ENCODE measurements at regions not wholly inside any gene's neighbourhood (a gene's known extent, or its start where the extent isn't known, plus 50 kb on each side); places are given as distances from the start of the nearest gene placed in this dataset.

DNA sequence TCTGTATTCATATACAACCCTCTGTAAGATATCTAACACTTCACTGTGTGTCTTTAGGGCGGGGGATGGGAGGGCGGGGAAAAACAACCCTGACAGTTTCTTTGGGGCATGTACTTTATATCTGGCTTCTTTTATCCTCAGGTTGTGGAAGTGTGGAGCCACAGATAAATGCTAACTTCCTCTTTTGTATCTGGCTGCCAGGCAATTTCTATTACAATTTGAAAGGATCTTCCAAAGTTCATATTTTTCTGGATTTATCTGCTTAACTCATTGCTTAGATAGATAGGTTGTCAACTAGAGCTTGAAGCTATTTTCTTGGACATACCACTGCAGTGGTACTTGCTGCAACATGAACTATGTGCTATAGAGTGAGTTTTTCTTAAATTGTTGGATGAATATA is 393.0 kb downstream of the LMO7 start:
- DNase-seq: no peak

DNA sequence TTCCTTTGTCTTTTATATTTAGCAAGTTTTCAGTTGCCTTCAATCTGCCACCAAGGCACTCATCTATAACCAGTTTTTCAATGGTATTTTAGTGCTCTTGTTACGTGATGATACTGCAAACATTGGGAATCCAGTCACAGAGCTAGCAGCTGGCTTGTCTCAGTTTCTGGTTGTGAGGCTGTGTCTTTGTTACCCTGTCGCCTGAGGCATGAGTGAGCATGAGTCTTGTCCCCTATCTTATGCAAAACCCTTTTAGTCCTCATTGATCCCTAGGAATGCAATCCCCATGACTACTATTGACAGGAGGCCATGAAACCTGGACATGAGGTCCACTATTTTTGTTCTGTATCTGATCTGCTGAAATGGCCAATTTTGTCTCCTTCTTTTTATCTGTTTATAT is 391.0 kb downstream of the LMO7 start:
- no peak for DNase-seq

DNA sequence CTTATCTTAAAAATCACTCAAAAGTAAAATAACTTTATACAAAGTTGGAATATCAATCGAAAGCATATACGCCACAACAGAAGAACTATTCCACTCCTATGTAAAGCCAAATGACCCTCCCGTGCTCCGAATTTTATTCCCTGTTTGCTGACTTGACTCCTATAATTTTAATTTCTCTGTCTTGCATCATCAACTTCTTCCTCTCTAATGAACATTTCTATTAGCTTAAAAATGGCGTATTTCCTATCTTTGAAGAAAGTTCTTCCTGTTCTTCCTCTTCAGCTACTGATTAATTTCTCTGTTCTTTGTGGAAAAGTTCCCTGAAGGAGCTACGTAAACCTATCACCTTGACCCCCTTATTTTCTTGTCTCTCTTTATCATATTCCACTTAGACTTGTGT is 389.3 kb downstream of the LMO7 start:
- no peak for DNase-seq

DNA sequence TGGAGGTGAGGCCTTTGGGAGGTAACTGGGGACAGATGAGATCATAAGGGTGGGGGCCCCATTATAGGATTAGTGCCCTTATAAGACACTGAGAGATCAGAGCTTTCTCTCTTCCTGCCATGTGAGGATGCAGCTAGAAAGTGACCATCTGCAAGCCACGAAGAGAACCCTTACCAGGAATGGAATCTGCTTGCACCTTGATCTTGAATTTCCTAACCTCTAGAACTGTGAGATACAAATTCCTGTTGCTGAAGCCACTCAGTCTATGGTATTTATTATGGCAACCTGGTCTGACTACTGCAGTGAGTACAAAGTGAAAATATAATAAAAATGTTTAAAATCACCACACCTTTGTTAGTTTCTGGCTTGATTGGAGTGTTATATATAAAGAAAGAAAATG is 388.0 kb downstream of the LMO7 start:
- no peak for DNase-seq

DNA sequence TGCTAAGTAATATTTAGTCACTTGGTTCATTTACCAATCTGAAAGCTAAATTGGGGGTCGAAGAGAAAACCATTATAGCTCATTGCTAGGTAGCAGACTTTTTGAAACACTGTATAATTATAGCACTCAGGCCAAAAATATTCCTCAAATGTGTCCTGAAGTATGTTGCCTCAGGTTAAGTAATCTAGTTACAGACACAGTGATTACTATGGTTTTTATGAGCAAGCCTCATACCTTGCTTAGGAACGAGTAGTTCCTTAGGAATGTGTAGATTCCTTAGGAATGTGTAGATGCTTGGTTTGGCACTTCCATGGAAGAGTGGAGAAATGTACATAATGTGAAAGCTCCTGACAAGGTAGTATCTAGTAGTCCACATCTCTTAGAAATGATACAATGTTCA is 387.5 kb downstream of the LMO7 start:
- no peak for DNase-seq

DNA sequence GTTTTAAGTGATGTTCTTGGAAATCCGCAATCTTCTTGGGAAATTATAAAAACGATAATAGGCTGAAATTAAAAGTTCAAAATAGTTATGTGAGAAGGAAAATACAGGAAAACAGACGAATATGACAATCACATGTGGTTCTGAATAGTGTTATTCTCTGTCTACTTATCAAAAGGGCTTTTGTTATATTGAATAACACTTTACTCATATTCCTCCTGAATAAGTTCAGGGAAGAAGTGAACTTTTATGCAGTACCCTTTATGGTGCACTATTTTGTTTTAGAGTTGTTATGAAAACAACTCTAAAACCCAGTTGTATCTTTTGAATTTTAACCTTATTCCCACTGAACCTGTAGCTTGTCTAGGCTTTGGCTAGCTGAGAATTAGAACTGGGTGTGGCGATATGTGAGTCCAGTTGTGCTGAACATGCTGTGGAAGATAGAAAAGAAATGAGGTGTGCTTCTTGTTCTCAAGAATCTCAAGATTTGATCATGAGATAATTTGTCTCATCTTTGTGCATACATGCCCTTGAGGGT is 384.4 kb downstream of the LMO7 start:
- DNase-seq: no peak

DNA sequence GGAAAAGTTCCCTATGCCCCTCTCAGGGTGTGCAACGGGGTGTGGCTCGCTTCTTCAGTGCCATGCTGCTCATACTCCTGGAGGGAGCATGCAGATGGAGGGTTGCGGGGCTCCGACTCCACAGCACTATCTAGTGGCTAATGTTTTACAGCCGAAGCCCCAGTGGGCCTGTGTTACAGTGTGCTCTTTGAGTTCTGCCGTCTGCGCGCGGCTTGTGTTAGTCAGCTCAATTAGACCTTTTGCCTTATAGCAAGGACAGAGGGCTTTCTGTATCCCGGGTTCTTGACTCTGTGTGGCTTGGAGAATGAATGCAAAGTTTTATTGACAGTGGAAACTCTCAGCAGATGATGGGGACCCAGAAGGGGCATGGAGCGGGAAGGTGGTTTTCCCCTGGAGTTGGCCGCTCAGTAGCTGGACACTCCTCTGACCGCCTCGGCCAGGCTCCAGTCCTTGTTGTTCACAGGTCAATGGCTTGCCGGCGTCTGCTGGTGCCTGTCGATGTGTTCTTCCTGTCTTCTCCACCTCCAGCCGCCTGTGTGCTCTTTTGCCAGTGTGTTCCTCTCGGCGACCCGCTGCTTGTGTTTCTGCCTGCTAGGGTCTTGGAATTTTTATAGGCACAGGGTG is 383.4 kb downstream of the LMO7 start:
- DNase-seq: no peak

DNA sequence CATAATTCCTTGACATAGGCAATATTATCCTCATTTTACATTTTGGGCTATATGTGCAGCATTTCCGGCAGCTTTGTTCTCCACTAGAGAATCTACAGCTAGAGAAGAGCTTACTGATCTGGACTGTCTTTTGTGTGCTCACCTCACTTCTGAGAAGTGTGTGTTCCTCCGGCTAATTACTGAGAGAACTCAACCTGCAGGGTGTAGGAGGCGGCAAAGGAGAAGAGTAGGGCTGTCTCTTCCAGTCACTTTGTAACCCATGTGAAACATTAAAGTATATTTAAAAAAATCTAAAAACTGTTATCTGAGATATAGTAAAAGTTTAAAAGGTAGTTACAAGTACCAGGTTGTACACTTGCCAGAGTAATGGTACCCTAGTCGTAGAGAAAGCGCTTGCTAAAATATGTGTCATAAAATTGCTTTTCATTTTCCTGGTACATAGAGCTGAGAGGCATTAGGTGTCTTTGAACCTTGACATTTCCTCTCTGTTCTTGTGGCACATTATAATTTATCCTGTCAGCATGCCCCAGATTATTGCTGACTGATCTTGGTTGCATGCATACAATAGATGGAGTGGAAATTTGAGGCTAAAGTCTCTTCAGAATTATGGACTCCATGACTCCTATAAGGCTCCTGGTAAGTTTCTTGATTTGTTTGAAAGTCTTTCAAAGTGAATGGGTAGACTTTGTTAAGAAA is 381.9 kb downstream of the LMO7 start:
- no peak for DNase-seq

DNA sequence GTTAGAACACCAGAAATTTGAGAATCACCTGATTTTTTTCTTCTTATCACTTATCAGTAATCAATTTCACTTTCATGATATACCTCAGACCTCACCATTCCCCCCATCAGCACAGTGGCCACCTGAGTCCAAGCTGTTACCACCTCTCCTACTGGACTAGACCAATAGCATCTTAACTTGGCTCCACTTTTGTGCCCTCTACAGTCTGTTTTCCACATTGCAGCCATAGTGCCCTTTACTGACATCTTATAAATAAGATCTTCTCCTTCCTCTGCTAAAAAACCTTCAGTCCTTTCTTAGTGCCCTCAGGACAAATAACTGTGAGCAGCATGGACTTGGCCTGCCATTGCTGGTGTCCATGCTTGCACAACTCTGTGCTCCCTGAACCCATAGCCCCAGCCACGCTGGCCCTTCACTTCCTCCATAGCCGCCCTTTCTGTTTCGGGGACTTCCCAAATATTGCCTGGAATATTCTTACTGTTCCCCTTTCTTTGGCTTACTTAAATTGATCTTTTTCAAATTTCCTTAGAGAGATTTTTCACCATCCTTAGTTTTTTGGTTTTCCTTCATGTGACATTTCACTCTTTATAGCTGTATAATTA is 380.8 kb downstream of the LMO7 start:
- no peak for DNase-seq

DNA sequence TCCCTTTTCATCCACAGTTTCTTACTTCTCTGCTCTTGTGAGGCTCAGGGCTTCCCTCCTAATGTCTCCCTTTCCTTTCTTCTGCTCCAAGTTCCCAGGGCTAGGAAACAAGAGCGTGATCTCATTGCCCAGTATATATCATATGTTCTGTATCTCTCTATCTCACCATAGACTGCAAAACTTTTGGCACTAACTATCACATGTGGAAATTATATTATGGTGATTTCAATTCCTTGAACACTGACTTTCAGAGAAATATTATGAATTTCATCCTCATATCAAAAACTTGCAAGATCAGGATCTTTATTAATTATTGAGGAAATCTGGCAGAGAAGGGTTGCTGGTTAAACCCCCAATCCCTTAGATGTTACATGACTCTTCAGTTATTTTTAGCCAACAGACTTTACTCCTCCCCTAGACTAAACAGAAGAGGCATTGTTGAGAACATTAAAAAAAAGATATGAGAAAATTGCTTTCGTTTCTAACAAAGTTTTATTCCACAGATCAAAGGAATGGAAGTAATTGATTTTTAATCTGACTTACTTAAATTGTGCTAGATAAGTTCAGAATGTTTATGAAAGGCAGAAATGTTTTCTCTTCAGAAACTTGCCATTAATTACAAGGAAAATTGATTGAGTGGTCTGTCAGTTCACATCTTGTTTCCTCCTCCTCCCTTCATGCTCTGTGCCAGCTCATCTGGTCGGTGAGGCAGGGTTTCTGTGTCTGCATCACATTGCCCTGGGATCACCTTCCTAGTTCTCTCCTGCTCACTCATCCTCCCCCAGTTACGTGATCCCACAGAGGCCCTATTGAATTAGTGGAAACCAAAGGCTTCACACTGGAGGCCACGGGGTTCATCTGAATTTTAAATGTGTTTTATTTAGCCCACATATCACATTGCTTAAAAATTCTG is 378.5 kb downstream of the LMO7 start:
- DNase-seq: no peak

DNA sequence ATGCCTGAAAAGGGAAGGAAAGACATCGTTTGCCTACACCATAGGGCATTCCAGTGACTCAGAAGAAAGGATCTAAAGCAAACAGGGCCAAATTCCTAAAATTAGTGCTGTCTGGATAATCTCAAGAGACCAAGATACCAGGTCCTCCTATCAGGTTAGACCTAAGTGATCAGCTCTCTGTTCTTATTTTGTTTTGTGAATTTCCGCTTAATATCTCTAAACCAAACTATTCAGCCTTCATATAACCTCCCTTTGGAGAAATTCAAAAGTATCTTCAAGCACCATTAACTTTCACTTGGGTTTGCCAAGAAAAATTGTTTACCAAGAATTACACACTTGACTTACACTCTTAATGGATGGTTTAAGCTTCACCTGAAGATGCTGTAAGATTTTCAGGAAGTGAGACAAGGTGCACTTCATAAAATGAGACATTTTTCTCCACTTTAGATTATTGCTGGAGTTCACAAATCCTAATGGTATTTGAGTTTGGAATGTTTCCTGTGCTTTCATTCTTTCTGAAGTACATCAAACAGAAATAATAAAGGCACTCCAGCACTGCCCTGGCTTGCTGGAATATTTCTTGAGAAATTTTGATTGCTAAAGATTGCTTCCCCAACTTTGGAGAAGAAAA is 376.1 kb downstream of the LMO7 start:
- no peak for DNase-seq

DNA sequence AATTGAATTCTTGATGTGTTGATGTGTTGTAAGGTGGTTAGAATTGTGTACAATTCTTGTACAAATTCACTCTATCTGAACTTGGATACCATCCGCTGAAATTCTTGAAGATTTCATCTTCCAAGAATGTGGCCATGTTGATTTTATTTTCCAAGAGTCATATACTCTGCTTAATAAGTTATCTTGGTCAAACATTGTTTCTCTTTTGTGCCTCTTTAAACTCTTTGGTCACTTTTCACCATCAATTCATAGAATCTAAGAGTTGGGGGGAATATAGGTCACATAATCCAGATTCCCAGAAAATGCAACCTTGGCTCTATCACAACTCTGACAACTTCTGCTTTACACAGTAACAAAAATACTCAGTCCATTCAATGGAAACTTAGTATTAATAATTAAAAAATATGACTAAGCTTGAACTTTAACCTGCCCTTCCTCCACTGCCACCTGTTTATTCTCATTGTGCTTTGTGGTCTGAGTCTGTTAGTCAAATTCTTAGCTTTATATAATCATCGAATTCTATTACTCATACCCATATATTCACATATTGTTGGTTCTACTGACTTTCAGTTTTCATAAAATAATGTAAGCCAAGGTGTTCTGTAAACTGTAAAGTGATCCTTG is 373.2 kb downstream of the LMO7 start:
- DNase-seq: no peak

DNA sequence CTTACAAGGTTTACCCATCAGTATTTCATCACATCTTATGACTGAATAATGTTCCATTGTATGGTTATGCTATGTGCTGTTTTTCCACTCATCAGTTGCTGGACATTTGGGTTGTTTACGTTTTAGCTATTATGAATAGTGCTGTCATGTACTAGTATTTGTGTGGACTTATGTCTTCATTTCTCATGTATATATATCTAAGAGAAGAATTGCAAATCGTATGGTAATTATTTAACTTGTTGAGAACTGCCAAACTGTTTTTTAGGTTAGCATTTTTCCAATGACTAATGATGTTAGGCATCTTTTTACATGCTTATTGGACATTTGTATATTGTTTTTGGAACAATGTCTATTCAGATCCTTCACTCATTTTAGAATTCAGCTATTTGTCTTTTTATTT is 368.3 kb downstream of the LMO7 start:
- no peak for DNase-seq

DNA sequence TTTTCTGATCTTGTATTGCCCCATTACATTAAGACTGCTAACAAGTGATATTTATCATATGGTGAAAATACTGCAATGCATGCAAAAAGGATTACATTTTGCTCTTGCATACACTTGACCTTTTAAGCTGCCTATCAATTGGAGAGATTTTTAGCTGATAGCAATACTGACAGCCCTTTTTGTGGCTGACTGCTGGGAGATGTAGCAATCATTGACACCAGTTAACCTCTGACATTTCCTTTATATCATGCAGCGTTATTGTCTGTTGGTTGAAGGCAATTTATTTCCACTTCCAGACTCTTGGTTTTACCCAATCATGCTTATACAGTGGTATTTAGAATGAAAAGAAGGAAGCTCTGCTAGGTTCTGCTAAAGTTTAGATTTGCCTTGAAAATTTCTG is 364.0 kb downstream of the LMO7 start:
- DNase-seq: no peak

DNA sequence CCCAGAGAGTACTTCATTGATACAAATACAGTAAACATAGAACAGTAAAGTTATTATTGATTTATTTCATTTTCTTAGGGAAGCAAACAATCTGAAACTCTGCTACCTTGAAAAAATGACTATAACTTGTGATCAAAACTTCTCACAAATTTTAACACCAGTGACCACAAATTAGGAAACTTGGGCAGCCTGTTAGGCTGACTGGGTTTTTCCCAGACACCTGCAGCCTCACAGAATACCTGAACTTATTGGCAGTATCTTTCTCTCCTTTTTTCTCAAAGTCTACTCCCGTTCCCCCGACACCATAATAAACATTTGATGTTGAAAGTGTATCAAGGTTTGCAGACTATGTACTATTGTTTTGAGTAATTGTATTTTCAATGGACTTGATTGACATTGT is 360.5 kb downstream of the LMO7 start:
- no peak for DNase-seq

DNA sequence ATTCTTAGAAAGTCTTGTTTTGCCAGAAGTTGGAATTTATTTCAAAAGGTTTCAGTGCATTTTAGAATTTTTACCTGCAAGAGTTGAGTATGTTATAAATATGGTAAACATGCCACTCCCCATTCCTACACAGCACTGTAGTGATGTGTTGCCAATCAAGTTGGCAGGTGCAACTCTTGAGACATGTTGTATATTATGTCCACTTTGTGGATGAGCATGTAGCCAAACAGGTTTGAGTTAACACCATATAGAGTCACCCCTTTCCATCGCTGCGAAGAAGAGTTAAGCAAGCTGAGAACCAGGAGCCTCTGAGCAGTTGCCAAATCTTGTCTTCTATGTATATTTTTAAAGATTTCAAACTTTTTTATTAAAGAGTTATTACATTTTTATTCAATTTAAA is 359.8 kb downstream of the LMO7 start:
- DNase-seq: no peak

DNA sequence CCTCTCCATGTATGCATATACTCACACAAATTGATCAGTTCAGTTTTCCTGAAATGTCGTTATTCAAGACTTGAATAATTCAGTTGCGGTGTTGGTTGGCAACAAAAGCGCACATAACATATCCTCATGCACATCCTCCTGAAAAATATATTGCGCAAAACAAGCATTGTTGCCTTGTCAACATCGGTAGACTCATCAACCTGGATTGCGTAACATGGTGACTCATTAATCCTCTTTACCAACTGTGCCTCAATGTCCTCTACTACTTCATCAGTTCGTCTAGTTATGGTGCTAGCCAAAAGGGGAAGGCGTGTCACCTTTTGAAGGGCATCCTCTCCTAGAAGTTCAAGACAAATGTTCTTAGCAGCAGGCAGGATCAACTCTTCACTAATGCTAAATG is 357.7 kb downstream of the LMO7 start:
- DNase-seq: no peak

DNA sequence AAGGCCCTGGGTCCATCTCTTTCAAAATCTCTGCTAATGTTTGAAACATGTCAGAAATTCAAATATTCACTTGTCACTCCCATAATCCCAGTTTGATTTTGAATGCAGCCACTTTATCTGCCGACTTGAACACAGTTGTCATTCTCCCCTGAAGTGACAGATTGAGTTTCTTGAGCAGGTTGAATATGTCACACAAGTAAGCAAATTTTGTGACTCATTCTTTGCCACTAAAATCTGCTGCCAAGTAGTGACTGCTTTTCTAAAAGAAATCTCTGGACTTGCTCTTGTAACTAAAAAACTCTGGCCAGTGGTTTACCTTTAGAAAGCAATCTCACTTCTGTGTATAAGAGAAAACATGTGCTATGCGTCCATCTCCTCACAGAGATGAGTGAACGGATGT is 357.1 kb downstream of the LMO7 start:
- DNase-seq: no peak

DNA sequence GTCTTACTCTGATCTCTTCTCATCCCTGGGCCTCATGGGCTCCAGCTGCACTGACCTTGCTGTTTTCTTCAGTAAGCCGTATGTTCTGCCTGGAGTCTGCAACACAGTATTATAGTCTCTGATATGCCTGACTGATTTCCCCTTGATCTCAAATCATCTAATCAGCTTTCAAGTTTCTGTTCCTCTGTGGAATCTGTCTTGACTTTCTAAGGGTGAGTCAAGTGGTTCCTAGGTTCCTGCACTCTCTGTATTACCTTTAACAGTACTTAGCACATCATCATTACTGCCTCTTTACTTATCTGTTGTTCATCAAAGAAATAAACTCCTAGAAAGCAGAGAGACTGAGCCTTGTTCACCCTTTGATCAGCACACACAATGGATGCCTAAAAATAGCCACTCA is 350.7 kb downstream of the LMO7 start:
- DNase-seq: no peak

DNA sequence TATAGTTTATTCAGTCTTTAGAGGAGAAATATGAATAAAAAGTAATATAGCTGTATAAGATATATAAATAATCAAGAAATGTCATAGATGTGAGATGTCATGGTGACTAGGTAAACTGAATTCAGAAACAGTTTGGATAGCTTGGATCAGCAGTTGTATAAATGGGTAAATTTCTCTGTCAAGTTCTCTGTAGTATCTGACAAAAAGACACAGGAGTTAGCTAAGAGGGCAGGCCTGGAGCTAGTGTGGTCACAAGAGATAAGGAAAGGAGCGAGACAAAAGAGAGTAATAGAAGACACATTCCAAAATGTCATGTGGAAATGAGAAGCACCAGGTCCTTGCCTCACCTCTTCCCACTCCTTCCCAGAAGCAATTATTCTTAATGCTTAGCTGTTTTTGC is 349.0 kb downstream of the LMO7 start:
- no peak for DNase-seq

DNA sequence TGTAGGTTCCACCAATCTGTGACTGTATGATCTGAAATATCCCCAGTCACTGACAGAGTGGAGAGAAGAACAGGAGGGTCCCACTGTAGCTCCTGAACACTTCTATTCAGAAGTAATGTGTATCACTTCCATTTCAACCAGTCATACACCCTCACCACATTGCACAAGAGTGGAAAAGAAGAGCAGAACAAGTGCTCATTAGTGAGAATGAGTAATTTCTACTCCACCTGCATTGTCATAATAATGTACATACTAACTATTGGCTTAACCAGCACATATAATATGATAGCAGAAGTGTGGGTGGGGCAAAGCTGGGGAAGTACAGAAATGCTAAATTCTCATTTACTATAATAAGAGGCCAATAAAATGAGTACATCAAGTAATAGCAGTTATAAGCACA is 342.7 kb downstream of the LMO7 start:
- no peak for DNase-seq

DNA sequence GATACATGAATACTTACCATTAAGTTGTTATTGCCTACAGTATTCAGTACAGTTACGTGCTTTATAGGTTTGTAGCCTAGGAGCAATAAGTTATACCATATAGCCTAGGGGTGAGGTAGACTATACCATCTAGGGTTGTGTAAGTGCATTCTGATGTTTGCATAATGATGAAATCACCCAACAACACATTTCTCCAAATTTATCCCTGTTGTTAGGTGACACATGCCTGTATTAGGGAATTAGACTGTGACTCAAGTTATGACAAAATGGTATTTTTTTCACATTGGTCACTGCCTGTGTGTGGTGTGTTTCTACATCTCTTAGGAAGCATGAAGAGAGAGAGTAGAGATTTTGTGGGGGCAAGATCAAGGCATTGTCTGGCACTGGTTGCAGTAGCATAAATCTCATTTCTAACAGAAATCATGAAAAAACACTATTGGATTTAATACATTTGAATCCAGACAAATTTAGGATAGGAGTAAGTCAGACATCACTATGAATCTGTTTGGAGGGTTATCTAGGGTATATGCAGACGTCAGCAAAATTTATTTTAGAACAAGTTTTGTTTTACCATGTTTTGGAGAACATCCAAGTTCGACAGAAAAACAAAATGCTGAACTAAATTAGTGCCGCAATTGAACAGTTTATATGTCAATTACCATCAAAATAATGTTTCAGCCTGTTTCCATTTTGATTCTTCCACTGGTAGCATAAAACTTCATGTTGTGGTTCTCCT is 332.1 kb downstream of the LMO7 start:
- DNase-seq: no peak
